Breast epithelium (tissue), 3 donors: ENCODE measurements at regions not wholly inside any gene's neighbourhood (a gene's known extent, or its start where the extent isn't known, plus 50 kb on each side); places are given as distances from the start of the nearest gene placed in this dataset.

Experiments
- CTCF ChIP-seq, 3 donors: fragments of 450-650 bp; IDR thresholded peaks; one replicate each; pipeline ENCODE4 v1.5.1; 2016 to 2017; ENCODE audit warnings: antibody characterized with exemption in 3 of 3, mild to moderate bottlenecking in 3 of 3, moderate library complexity in 3 of 3
- POLR2A ChIP-seq: fragments of 450-650 bp; IDR thresholded peaks from one replicate; pipeline ENCODE4 v1.6.1; 2016; ENCODE audit warnings: antibody characterized with exemption, mild to moderate bottlenecking, moderate library complexity

- TF ChIP-seq POLR2A (no peak), CTCF (IDR thresholded peaks at IDR 0.05) (no peak)
Measured at GRCh38 chr20:52830598-52830997, 141.6 kb upstream of the TSHZ2 start.
